GM19240 (cell line): ENCODE measurements at regions not wholly inside any gene's neighbourhood (a gene's known extent, or its start where the extent isn't known, plus 50 kb on each side); places are given as distances from the start of the nearest gene placed in this dataset.
"Not testable (repeated sequence)": the region's sequence is repeated elsewhere in the genome, so short reads cannot be mapped to it uniquely, and the experiment has no call there.

Experiments used
- DNase-seq: peaks from one replicate; pipeline ENCODE4 v3.0.0; 2011; ENCODE audit warnings: low spot score; ENCODE audit not compliant: insufficient read length

DNA sequence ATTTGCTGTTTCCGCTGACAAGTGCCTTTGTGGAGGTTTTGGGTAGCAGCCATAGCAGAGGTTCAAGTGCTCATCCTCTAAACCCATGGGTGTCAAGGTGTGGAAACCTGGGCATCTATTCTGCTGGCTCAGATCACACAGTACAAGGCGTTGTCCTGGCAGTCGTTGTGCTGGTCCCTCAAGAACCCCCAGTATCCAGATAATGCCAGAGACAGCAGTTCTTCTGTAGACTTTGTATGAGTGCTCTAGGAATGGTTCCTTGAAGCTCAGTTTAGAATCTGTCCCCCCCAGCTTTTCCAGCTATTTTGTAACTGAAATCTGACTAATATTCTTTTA lies 655.7 kb upstream of the MAP3K7 start:
- DNase-seq = no peak

DNA sequence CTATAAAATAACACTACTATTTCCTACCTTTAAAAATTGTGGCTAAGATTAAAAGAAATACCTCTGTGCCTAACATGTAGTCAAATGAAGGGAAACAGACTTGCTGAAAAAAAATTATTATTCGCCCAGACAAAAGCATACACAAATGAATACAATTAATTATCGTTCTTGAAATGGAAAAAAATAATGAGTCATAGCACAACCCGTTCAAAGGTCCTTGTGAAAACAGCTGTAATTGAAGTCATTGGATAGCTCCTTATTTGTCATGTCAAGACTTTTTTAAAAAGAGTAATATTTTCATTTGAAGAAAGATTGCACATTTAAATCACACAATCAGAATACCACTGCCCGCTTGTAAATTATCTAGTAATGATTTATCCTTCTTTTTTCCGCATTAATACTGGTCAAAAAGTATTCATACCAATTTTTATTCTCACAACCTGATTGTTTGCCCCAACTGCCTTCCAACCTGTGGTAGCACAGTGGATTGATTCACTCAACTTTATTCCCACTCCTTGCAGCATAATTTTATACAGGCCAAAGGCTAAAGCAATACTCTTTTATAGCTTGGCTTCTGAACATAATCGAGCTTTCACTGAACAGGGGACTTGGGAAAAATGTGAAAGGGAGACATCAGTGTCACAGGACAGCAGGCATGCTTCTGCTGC lies 655.2 kb upstream of the MAP3K7 start:
- no peak for DNase-seq

DNA sequence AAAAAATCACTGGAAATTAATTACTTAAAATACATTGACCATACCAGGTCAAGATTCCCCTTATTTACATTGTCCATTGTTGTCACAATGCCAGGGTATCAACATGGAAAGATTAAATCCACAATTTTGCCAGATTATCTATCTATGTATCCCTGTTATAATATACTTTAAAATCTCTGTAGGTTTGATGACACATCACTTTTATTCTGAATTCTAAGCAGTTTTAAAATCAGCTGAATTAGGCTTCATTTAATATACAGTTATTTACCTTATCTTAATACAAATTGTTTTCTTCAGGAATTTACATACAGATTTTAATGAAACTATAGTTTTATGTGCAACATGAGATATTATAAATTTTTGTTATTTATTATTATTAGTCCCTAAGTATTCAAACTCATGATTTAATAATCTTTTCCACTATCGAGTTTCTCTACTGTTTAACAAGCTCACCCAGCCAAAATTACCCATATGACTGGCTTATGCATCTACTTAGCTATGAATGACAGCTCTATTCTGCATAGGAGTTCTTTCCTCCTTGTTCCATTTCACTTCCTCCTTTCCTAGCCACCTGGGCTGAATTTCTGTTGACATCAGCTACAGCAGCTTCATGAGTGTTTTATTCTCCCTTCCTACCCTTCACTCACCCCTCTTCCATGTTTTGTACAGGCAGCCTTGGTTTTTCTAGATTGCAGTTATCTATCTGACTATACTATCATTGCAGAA lies 654.2 kb upstream of the MAP3K7 start:
- no peak for DNase-seq

DNA sequence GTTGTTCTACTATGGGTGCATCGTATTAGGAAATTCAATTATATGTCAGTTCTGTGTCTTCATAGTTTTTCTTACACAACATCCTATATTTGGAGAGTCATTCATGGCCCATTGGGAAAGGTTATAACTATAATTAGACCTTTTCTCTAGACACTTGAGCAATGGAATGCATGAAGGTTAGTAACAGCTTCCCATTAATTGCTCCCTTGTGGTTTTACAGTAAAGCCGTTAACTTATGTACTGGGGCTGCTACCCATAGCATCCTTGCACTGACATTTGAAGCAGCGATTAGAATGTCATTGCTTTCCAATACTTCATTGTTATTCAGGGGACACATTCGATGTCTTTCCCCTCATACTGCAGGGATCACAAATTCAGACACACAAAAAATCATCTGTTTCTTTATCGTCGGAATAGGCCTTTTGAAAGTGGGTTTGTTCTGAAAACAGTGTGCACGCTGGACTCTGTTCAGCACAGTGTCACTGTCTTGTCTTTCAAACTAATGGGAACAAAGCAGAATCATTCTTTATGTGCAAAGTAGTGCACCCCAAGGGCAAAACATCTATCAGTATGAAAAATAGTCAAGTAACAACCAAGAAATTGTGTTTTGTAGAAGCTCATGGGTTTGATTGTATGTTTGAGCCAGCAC lies 634.3 kb upstream of the MAP3K7 start:
- no peak for DNase-seq

DNA sequence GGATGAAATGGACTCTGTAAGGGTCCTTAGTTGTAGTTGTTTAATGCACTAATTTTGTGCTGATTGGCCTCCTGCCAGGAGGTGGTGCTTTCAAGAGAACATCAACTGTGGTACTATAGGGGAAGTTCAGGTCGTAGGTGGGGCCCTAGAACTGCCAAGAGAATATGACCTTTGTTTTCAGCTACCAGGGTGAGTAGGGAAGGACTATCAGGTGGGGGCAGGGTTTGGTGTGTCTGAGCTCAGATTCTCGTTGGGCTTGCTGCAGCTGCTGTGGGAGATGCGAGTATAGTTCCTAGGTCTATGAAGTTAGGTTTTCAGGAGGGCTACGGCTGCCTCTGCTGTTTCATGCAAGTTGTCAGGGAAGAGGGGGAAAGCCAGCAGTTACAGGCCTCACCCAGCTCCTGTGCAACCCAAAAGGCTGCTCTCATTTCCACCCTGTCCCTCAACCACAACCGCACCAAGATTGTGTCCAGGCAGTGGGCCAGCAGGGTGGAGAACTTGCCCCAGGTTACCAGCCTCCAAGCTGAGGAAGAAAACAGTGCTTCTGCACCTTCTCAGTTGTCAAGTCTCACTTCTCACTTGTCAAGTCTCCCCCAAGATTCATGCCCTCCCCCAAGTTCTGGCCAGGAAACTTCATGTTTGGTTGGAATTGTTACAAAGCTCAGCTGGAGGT lies 626.5 kb upstream of the MAP3K7 start:
- DNase-seq = no peak

DNA sequence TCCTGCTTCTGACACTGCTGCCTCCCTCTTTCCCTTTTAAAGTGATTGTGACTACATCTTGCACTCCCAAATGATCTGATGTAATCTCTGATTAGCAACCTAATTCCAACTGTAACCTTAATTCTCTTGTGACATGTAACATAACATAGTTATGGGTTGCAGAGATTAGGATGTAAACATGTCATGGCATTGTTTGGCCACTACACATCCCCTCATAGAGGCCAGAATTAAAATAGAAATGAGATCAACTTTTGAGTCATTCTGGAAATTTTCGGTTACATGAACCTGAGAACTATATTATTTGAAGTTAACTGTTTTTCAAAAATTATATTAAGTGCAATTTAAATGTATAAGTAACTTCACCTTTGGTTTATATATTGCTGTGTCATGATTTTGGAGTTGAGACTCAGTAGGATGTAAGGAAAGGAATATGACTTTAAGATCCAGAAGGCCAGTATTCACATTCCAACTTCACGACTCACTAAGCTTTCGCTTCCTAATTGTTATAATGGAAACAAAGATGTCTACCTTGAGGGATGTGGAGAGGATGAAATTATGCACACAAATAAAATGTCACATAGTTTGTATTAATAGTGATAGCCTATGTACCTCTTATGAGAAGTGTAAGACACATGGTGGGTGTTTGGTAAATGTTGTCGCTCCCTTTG lies 611.9 kb upstream of the MAP3K7 start:
- no peak for DNase-seq

DNA sequence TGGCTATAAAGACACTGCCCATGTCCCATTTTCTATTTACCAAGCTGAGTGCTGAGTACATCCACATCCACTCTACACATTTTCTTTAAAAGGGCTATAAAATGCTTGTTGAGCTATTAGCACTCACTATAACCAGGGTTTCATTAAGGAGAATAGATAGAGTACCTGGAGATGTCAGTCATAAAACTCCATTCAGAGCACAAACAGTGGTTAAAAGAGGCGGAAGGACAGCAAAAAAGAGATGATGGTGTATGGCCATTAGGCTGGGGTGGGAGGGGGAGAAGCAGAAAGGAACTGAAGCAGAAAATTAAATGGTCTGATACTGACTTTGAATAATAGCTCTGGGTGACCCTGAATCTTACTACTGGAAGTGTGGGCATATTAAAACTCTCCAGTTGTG lies 609.9 kb upstream of the MAP3K7 start:
- no peak for DNase-seq

DNA sequence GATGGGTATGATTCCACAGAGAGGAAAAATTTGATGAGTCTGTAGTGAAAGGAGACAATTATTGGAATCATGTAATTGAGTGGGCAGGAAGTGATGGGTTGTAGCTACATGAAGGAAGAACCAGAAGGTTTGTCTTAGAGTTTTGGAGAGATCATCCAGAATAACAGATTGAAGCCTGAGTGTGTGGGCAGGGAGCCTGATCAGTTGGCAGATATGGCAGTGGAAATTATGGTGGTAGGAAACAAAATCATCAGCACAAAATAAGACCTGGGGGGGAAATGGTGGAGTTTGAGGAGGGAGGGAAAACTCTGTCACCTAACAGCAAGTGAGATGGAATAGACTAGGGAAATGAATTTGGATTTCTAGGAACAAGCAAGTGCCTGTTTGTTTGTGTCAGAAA lies 606.6 kb upstream of the MAP3K7 start:
- DNase-seq = no peak

DNA sequence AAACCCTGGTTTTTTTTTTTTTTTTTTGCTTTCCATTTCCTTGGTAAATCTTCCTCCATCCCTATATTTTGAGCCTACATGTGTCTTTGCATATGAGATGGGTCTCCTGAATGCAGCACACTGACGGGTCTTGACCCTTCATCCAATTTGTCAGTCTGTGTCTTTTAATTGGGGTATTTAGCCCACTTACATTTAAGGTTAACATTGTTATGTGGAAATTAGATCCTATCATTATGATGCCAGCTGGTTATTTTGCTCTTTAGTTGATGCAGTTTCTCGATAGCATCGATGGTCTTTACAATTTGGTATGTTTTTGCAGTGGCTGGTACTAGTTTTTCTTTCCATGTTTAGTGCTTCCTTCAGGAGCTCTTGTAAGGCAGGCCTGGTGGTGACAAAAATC lies 603.2 kb upstream of the MAP3K7 start:
- not testable (repeated sequence) for DNase-seq

DNA sequence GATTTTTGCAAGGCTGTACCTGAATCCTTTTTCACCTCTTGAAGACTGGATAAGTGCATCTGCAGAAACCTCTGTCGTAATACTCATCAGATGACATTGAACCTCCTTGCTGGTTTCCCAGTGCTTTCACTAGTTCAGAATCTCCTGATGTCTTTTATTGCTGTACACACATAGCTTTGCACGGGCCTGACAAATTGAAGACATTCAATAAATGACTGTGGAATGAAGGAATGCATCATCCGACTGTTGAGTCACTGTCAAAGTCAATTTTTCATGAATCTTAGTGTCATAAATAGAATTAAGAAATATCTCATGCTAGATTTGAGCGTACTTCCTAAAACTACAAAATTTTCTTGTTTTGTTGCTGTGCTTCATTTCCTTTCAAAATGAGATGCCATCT lies 598.2 kb upstream of the MAP3K7 start:
- no peak for DNase-seq

DNA sequence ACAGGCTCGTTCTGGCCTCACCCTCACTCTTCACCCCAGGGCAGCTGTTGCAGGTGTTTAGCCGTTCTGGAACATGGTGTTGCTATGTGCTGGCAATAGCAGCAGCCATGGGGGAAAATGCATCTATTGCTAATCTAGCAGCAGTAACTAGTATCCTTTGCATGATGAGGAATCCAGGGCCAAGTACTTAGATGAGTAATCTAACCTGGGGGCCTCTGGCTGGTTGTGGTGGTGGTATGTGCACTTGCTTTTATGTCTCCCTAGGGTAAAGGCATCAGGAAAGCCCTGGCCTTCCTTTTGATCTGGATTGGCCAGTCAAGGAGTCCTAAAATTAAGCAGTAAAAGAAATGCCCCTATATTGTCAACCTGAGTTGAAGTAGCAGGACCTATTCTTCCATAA lies 594.5 kb upstream of the MAP3K7 start:
- no peak for DNase-seq

DNA sequence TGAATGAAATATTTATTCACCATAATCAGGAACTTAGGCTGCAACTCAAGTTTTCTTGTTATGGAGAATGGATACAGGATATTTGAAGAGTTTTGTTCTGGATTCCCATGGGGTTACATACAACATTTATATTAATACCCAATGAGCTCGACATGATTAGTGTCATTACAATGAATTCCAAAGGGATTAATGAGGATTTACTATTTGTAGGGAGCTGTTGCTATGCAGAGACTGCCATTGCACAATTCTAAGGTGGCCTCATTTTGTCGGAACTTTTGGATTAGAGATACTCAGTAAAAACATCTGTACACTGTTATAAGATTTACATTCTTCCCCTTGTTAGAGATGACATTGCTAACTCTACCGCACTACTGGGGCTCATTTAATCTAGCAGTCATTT lies 586.8 kb upstream of the MAP3K7 start:
- no peak for DNase-seq

DNA sequence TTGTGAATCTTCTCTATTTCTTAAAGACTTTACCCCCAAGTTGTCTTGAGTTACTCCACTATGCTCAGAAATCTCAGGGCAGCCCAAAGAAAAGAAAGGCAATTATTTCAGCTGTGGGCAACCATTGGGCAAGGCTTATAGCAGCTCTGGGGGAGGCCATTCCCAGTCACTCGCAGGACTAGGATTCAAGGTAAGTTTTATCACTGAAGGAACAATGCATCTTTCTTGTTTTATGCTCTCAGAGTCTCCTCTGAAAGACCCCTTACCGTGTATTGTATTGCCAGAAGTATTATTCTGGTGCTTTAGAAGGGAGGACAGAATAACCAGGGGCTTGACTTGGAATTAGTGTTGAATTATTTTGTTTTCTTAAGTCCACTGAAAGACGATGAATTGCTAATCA lies 586.3 kb upstream of the MAP3K7 start:
- no peak for DNase-seq

DNA sequence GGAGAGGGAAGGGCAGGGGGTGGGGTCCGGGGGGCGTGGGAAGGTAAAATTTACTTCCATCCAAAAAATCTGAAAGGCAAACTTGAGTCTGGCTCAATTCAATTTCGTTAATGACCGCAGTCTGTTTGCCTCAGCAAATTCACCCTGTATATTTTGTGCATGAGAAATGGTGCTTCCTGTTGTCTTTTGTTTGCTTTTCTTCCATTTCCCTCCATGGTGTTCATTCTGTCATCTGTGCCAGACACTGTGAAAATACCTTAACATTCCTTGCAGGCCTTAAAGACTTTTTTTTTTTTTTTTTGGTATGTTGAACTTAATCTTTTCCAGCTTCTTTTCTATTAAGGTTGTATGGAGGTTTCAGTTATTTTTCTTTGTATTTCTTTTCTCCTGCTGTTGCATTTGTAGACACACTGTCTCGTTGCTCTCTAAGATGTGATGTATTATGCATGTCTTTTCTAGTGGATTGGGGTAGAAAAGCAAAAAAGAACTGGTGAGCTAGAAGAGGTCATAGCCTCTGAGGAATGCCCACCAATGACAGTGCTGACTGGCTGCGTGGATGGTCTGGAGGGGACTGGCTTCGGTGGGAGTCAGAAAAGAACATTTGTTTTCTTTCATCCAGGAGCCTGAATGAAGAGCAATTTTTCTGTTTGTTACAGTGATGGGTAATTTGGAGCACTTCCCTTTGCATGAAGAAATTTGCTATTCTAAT lies 585.0 kb upstream of the MAP3K7 start:
- no peak for DNase-seq

DNA sequence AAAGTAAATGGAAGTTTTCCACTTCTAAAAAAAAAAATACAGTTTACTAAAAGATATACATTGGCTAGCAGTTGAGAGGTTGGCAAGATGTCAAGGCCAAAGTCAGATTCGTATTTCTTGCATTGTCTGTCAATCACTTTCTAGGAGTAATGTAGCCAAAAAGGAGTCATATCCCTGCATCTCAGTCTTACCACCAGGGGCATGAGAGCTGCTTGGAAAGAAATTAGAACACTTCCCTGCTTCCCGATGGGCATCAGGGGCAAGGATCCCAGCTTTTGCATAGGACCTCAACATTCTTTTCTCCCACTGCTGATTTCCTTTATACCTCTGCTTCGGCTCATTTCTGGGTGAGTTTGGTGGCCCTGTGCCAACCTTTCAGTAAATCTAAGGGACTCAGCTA lies 581.0 kb upstream of the MAP3K7 start:
- DNase-seq = no peak

DNA sequence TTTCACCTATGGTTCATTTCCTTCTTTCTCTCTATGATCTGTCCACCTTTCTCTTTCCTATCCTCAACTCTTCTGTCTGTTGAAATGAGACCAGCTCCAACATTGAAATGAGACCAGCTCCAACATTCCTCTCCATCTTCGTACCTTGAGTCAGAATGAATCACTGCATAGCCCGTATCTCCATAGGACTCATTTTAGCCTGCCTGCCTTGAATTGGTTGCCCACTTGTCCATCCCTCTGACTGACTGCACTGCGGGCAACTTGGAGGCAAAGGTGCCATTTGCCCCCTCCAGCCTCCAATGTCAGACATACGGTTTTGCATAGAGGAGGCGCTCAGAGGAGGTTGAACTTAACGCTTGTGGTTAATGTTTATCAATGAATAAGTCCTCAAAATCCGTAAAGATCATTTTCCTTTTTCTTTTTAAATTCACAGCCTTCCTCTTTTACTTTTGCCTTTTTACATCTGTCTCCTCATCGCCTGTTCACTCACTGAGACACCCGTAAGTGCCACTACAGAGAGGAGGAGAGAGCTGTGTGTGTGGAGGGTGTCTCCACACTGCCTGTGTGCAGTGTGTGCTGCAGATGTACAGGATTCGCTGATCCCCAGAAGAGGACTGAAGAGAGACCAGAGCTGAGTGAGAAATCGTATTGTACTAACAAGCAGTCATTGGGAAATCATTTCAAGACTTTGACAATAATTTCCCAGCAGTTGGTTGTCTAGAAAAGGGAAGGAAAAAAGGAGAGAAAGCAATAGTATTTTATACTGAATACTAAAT lies 579.6 kb upstream of the MAP3K7 start:
- no peak for DNase-seq

DNA sequence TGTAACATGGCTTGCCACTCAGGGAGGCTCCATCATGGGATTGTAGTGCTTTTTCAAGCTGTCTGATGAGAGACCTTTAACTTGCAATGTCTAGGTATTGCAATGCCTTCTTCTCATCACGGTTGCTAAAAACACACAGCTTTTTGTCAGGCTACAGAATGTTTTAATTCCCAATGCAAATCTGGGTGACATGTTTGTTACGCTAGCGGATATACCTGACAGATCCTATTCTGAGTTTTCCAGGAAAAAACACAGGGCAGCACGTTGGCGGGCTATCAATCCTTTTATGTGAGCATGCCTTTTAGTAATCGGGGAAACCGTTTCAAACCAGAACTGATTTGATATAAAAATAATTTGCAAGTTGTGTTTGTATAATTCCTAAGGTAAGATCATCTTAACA lies 577.2 kb upstream of the MAP3K7 start:
- DNase-seq = no peak

DNA sequence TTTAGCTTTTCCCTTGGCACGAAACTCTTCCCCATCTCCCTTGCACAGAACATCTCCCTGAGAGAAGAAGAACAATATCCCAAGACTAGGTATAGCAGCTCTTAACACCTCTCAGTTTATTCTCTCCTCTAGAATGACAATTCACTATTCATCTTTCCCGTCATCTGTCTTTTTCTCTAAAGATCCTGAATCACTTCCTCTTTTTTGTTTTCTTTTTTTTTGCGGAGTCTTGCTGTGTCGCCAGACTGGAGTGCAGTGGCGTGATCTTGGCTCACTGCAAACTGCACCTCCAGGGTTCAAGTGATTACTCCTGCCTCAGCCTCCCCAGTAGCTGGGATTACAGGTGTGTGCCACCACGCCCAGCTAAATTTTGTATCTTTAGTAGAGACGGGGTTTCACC lies 574.4 kb upstream of the MAP3K7 start:
- DNase-seq = no peak

DNA sequence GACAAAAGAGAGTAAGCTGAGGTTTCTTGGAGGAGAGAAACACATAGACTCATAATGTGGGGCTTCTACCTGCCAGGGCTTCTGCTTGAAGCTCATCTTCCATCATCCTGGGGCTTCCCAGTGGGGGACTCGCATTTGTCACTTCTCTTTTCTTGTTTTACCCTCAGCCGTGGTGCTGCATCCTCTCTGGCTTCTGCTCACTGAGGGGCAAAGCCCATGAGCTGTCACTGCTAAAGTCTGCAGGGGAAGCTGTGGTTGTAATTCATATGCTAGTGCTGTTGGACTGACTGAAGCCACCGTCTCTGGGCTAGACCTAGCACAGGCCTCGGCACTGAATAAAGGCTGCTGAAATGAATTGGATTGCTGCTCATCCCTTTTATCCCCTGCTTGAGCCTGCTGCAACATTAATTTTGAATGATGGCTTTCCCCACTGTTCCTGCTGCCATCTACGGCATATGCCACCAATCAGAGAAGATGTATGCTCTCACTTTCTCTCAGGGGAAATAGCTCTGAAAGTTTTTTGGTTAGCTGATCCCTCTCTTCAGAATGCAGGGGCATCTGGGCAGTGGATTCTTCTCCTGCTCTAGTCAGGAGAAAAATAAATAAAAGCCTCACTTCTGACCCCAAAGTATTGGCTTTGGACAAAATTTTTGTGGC lies 568.4 kb upstream of the MAP3K7 start:
- DNase-seq = no peak

DNA sequence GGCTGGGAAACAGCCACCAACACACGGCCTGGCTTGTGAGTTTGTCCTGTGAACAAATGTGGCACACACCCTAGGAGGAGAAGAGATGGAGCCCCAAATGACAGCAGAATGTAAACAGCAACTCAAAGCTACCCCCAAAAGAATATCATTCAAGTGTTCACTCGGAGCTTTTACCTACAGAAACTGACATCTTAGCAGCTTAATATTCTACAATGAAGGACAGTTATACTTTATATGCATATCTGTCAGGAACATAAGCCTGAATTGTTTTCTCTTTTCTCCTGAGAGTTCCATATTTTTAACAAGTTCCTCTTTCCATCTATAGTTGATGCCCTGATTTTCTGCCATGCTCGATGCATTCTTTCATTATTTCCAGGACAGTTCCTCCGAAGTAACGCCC lies 566.0 kb upstream of the MAP3K7 start:
- DNase-seq = no peak
